Myocyte (in vitro differentiated cells): ENCODE measurements at regions not wholly inside any gene's neighbourhood (a gene's known extent, or its start where the extent isn't known, plus 50 kb on each side); places are given as distances from the start of the nearest gene placed in this dataset.
"Not testable (repeated sequence)": the region's sequence is repeated elsewhere in the genome, so short reads cannot be mapped to it uniquely, and the experiment has no call there.

Experiments
- DNase-seq: peaks from one replicate; pipeline ENCODE4 v3.0.0-alpha.2; 2012; ENCODE audit warnings: low read depth

DNA sequence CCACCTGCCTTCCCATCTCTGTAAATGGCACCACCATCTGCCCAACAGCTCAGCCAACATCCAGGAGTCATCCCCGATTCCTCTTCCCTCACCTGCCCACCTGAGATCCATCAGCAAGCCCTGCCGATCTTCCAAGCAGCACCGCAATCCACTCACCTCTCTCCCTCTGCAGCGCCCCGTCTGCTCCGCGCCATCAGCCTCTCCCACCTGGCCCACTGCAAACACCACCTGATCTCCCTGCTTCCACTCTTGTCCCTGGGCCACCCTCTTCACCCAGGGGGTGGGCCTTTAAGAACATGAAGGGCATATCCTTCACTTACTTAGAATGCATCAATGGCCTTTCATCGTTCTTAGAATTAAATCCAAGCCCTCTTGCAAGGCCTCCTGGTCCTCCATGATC lies 457.3 kb upstream of the SULF2 start:
- DNase-seq = no peak

DNA sequence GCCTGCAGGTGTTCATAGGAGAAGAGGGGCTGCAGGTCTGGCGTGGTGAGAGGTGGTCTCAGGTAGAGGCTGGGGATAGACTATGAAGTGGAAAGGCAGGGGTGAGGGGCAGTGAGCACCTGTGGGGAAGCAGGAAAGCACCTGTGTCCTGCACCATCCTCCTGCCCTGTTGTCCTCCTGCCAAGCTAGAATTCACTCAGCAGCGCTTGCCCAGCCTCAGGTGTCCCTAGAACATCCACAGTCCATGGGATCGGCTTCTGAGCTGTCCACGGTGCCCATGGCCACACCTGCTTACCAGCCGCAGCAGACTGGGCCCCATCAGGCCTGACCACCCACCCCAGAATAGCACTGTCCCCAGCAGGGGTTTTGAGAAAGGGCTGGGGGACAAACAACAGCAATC lies 456.2 kb upstream of the SULF2 start:
- DNase-seq = no peak

DNA sequence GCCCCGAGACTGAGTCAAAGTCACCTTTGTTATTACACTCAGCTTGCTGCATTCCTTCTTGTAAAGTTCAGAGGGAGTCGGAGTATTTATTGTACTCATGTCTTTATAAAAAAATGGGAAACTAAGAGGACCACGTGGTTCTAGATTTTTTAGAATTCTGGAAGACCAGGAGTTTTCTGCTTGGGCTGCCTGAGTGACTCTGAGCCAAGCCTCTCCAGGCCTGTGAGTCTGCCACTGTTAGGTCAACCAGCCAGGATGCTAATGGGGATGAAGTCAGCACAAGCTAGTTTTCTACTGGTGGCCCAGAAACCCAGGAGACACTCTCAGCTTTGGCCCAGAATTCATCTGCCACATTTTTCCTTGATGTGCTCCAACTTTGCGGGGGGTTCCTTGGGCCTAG lies 453.5 kb upstream of the SULF2 start:
- DNase-seq = no peak

DNA sequence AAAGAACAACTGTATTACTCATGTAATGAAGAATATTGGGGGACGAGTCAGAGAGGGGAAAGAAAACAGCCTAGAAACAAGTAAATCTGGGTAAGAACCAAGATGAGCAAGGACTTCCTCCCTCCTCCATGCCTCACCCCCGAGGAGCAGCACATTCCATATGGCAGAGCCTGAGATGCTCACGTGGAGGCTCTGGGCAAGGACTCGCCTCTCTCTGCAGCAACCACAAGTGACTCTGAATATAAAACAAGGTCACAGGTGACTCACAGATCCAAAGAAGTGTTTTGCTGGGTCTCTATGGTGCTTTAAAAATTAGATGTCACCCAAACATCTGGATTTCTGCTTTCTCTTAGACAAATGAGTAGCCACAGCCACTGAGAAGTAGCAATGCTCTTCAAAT lies 453.0 kb upstream of the SULF2 start:
- no peak for DNase-seq

DNA sequence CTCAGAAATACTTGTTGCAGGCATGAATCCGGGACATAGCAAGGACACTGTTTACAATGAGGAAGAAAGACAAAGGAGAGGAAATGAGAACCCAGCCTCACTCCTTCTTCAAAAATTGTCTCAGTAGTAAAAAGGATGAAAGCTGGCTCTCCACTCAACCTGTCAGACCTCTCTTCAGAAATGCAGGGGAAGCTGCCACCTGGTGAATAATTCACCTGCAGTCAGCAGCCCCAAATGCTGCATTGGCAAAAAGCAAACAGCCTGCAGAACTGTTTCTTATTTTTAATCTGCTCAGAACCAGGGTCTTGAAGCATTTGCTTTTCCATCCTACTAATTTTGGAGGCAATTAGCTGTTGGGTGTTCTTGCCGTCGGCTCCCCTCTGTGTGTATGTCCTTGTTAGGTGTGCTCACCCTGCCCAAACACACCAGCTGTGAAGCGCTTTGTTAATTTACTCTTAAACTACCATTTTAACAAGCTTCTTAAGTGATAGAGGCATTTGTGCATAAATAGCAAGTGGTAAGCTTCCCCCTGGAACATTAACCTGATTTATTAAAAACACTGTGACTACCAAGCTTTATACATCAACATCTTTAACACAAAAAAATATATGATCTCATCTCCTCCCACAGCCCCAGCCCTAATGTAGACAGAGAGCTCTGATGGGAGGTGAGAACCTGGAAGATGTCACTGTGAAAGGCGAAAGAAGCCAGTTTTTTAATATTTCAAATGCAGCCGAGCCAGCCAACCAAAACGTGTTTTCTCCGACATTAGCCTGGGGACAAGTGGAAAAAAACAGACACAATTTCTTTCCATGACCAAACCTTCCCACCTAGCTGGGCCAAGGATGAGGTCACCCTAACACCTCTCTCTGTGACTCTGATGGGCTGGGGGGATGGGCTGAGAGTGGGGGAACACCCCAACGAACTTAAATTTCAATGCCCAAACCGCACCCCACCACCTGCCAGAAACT lies 451.0 kb upstream of the SULF2 start:
- DNase-seq = no peak

DNA sequence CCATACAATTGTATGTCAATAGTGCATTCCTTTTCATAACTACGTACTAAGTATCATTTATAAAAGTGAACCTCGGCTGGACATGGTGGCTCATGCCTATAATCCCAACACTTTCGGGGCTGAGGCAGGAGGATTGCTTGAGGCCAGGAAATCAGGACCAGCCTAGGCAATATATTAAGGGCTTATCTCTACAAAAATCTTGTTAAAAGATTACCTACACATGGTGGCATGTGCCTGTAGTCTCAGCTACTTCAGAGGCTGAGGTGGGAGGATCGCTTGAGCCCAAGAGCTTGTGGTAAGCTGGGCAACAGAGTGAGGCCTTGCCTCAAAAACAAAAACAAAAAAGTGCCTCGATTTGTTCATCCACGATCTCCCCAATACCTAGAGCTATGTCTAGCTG lies 449.7 kb upstream of the SULF2 start:
- DNase-seq = no peak

DNA sequence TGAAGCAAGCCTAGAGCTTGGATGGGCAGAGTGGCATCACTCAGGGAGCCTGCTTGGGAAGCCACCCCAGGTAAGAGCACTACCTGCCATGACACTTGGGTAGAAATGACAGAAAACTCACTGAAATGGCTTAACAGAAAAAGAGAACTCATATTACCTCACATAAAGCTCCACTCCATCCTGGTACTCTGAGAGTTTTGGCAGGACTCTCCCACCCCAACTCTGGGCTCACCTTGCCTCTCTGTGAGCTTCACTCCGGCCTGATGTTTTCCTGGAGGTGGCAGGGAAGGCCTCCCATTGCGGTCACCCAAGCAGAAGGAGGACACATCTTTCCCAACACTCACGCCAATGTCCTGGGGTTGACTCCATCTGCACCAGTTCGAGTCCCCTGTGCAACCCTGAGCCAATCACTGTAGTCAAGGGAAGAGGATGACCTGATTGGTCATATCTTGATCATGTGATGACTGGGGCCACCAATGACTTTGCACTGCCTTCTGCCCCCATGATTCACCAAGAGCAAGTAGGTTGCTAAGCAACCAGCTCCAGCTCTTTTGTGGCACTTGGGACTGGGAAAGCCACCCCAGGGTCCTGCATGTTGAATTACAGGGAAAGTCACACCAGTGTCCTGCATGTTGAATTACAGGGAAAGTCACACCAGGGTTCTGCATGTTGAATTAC lies 446.1 kb upstream of the SULF2 start:
- DNase-seq = no peak

- no peak for DNase-seq
These were observed 444.9 kb upstream of the SULF2 start for GRCh38 chr20:48230216-48230615.

DNA sequence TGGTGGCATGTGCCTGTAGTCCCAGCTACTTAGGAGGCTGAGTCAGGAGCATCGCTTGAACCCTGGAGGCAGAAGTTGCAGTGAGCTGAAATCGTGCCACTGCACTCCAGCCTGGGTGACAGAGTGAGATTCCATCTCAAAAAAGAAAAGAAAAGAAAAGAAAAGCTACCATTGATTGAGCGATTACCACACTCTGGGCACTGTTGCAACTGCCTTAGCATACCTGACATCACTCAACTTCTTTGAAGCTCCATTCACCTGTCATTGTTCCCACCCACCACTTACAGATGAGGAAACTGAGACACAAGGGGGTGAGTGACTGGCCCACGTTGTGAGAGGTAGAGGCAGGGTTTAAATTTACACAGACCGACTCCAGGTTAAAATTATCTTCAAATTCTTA lies 442.1 kb upstream of the SULF2 start:
- DNase-seq = no peak

DNA sequence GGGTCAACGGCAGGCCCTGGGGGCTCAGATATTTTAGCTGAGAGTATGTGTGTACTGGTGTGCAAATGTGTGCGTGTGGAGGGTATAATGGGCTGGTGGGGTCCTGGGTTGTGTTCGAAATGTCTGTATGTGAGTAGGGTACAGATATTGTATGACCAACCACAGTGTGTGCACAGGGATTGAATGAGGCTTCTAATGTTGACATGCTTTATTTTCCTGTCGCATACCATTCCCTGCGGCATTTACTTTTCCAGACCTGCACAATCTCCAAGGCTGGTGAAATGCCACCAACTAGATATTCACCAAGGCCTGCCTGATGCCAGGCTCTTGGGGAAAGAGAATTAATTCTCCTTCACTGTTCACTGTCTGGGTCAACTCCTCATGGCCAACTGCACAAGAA lies 441.4 kb upstream of the SULF2 start:
- DNase-seq = no peak

DNA sequence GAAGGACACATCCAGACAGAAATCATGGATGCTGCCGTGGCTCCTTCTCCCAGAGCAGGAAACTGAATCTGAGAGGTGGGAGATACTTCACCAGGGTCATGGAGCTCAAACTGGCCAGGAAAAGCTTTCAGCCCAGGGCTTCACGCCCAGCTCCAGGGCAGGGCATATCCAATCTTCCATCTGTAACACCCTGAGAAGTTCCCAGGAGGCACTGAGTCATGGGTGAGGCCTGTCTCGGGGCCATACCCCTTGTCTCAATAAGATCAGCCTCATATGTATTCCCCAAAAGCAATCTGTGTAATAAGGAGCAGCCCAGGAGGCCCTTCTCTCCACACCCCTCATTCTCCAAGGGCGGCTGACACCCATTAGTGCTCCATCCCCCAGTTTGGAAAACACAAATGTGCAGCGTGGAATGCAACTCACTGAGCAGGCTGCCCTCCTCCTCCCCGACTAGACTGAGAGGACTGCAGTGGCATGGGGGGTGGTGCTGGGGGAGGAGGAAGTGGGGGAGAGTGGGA lies 439.3 kb upstream of the SULF2 start:
- no peak for DNase-seq

DNA sequence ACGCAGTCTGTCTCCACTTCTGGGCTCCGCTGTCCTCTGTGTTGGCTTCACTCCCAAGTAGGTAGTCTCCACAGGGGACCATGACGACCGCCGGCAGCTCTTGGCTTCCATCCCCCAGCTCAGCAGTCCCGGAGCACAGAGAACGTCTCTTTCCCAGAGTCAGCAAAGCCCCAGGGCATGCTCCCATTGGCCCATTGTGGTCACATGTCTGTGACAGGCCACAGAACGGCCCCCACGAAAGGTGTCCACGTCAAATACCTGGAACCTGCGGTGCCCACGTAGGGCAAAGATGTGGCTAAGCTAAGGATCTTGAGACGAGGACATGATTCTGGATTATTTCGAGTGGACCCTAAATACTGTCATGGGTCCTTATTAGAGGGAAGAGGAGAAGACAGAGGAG lies 438.4 kb upstream of the SULF2 start:
- DNase-seq = no peak

- no peak for DNase-seq
These were observed 437.4 kb upstream of the SULF2 start for GRCh38 chr20:48222595-48223180.

- DNase-seq = no peak
These were observed 434.9 kb upstream of the SULF2 start for GRCh38 chr20:48220033-48220633.

DNA sequence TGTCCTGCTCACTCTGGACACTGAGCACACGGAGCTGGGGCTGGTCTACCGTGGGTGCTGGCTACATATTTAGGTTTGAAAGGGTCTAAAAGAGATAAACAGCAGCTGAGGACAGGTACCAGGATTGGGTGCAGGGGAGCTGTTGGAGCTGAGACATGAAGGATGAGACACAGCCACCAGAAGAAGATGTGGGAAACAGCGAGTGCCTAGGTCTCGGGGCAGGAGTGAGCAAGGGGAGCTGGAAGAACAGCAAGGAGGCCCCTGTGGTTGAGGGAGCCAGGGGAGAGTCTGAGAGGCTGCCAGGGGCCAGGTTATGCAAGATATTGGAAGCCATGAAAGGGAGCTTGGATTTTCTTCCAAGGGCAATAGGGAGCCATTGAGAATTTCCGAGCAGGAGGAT lies 434.0 kb upstream of the SULF2 start:
- no peak for DNase-seq

DNA sequence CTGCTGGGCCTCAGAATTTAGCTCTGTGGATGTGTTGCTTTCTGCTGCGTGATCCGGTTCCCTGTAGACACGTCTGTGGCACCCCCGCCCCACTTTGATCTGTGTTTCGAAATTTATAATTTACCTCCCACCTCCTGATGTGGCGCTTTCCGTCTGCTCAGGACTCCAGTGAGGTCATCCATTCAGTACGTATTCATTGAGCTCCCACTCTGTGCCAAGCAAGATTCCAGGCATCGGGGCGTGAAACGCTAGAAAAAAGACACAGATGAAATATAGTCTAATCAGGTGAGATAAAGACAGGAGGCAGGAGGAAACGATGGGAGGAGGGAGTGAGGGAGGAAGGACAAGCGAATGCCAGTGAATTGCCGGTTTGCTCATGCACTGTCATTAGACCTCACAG lies 431.9 kb upstream of the SULF2 start:
- DNase-seq = no peak

DNA sequence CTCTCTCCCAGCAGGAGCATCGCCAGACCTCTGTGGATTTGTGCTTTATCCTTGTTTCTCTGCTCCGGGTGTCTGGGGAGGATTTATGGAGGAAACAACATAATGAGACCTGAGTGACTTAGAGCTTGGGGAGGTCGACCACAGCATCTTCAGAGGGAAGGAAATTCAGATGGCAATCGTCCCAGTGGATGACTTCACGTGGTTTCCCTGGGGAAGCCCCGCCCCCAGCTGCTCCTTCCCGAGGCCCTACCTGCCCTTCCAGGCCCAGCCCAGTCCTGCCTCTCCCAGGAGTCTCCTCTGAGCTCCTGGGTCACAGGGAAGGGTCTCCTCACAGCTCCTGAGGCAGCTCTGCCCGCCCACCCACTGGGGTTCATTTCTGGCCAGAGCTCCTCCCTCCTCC lies 430.3 kb upstream of the SULF2 start:
- no peak for DNase-seq

DNA sequence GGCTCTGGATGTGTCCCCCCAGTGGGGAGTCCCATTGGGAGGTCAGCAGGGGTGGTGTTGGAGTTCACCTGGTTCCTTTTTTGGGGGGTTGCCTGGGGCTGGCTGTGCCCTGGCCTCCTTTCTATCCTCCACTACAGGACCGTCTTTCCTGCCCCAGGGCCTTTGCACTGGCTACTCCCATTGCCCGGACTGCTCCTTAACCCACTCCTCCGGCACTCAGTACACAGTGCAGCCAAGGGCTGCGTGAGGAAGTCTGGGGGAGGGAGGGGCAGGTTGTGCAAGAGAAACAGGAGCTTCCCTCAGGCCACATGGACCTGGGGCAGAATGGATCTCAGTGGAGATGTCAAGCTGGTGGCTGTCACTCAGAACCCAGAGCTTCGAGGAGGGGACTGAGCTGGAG lies 429.3 kb upstream of the SULF2 start:
- DNase-seq = no peak

- DNase-seq = not testable (repeated sequence)
These were observed 428.4 kb upstream of the SULF2 start for GRCh38 chr20:48213635-48214034.

DNA sequence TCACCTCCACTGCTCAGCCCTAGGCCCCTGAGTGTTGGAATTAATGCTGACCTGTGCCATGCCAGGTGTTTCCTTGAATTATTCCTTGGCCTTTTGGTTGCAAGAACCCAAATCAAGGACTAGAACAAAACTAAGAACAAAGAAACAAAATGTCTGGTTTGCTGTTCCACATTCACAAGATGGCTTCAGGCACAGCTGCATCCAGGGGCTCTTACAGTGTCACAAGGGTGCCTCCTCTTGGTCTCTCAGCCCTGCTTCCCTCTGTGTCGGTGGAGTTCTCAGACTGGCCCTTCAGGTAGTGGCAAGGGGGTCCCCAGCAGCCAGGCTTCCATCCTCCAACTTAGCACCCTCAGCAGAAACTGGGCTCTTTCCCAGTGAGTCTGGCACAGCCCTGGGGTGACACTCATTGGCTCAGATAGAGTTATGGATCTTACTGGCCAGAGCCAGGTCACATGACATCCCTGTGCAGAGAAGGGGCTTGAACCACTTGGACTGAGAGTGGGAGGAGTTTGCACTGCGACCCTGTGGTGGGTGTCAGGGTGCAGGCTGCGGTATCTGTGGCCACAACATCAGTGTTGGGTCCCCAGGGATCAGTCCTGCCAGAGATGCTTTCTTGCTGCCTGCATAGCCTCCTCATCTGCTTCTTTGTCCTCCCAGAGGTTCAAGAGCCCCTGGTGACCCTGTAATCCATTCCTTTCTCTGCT lies 427.7 kb upstream of the SULF2 start:
- no peak for DNase-seq

DNA sequence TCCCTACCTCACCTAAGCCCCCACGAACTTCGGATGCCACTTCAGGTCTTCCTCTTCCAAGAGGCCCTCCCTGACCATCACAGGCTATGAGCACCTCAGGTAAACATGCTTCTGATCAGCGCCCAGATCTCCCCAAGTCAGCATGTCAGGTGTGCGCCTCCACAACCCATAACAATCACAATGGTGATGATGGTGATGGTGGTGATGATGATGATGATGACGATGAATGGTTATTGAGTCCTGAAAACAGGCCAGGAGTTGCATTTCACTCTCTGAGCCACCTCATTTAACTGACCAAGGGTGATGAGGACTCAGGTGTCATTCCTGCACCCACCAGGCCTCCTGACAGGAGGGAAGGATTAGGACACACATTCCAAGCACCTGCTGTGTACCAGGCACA lies 426.6 kb upstream of the SULF2 start:
- no peak for DNase-seq
